Duodenal mucosa (tissue), 2 donors: ENCODE measurements at regions not wholly inside any gene's neighbourhood (a gene's known extent, or its start where the extent isn't known, plus 50 kb on each side); places are given as distances from the start of the nearest gene placed in this dataset.

Experiments
- H3K27ac ChIP-seq: one replicate; pipeline ENCODE4 v1.7.0; 2013; ENCODE audit warnings: low read depth, low read length
- H3K27me3 ChIP-seq, 2 donors: one replicate each; pipeline ENCODE4 v1.7.0; 2013; ENCODE audit warnings: low read length in 2 of 2, control low read depth in 1 of 2; ENCODE audit not compliant: insufficient read depth in 2 of 2, control insufficient read depth in 1 of 2
- H3K36me3 ChIP-seq, 2 donors: one replicate each; pipeline ENCODE4 v1.7.0; 2013; ENCODE audit warnings: low read length in 2 of 2, control low read depth in 1 of 2; ENCODE audit not compliant: insufficient read depth in 2 of 2, control insufficient read depth in 1 of 2
- H3K4me1 ChIP-seq, 2 donors: one replicate each; pipeline ENCODE4 v1.7.0; 2013; ENCODE audit warnings: low read length in 2 of 2, control low read depth in 1 of 2; ENCODE audit not compliant: insufficient read depth in 2 of 2, control insufficient read depth in 1 of 2
- H3K4me3 ChIP-seq, 2 donors: one replicate each; pipeline ENCODE4 v1.7.0; 2013; ENCODE audit warnings: low read length in 2 of 2, low read depth in 1 of 2
- H3K9ac ChIP-seq, 2 donors: one replicate each; pipeline ENCODE4 v1.7.0; 2013; ENCODE audit warnings: low read length in 2 of 2, low read depth in 1 of 2
- H3K9me3 ChIP-seq, 2 donors: one replicate each; pipeline ENCODE4 v1.7.0; 2013; ENCODE audit warnings: low read length in 2 of 2, control low read depth in 1 of 2; ENCODE audit not compliant: control insufficient read depth in 1 of 2

DNA sequence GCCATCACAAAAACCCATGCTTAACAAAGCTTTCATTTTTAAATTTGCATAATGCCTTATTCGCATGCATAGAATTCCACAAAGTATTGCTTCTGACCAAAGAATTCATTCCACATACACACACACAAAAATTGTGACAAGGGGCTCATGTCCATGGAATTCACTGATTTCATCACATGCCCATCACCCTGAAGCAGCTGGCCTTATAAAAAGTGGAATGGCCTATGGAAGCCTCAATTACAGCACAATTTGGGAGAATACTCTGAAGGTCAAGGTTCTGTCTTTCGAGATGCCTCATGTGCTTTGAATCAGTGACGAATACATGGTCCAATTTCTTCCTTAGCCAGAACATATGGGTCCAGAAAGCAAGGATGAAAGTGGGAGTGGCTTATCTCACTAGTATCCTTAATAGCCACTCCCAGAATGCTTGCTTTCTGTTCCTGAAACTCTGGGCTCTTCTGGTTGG, 165.7 kb downstream of the KDR start:
- Histone ChIP-seq H3K4me3 (no peak overlapping the region), H3K27ac (no peak overlapping the region), H3K9ac (no peak overlapping the region), H3K4me1 (no peaks in the 10 kb centered on the region), H3K36me3 (no peaks in the 10 kb centered on the region), H3K9me3 (no peaks in the 10 kb centered on the region), H3K27me3 (no peaks in the 10 kb centered on the region)

DNA sequence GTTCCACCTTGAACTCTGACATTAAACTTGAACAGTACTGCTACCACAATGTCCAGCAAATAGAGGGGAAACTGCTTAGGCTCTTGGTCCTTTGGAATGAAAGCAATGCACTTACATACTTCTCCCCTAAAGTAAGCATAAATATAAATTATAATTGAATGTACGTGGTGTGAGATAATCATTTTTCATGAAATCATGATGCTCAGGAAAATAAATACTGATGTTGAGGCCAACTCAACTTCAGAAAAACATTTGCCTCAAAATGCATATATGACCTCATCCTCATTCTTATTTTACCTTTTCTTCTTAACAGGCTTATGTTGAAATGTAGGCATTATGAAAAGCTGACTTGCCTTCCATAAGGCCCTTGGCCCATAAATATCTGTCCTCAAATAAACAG, 166.3 kb downstream of the KDR start:
- Histone ChIP-seq H3K4me3 (no peak overlapping the region), H3K27me3 (no peaks in the 10 kb centered on the region), H3K4me1 (no peaks in the 10 kb centered on the region), H3K9me3 (no peaks in the 10 kb centered on the region), H3K36me3 (no peaks in the 10 kb centered on the region), H3K9ac (no peak overlapping the region), H3K27ac (no peak overlapping the region)

DNA sequence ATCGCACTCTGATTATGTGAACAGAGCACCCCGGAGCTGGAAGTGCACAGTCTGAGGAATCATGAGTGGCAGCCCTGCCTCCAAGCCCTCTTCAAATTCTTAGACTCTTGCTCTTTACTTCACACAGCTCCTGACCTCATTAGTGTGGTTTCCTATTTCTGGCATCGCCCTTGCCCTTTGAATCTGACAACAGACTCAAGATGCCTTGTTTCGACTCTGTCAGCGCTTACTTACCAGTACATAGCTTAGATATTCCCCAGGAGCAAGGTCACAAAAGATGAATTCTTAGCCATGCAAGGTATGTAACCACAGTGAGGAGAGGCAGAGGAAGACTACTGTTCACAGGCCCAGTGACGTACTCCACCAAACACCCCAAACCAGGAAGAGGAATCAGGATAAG, 167.2 kb downstream of the KDR start:
- Histone ChIP-seq H3K36me3 (no peaks in the 10 kb centered on the region), H3K9ac (no peak overlapping the region), H3K27me3 (no peaks in the 10 kb centered on the region), H3K9me3 (no peaks in the 10 kb centered on the region), H3K4me3 (no peak overlapping the region), H3K27ac (no peak overlapping the region), H3K4me1 (no peaks in the 10 kb centered on the region)

DNA sequence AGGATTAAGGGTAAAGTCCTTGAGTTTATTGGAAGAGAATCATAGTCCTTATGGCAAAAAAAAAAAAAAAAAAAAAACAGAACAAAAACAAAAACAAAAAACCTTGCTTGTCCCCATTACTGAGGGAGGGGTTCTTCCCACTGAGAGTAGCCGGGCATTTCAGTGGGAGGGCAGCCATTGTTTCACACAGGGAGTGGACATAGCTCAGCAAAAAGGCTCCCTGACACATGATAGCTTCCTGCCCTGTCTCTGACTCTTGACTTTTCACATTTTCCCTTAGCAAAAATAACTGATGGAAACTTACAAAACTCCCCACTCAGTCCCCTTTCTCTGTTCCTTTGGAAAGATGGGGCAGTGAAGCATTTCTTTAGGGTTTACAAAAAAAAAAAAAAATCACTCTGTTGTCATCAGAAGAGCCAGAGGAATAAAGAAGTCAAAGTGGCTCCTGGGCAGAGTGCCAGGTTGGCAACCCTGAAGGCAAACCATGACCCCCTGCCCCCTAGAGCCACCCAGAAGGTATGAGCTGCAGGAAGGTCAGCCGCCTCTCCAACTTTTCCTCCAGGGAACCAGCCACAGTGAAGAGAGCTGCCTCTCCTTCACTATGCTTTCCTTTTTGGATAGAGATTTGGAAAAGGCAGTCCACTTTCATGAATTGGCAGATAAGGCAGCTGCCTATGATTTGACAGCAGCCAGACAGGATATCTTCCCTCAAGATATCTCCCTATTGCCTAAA, 170.6 kb downstream of the KDR start:
- Histone ChIP-seq H3K4me3 (no peak overlapping the region), H3K9me3 (no peaks in the 10 kb centered on the region), H3K36me3 (no peaks in the 10 kb centered on the region), H3K27me3 (no peaks in the 10 kb centered on the region), H3K4me1 (no peaks in the 10 kb centered on the region), H3K27ac (no peak overlapping the region), H3K9ac (no peak overlapping the region)

DNA sequence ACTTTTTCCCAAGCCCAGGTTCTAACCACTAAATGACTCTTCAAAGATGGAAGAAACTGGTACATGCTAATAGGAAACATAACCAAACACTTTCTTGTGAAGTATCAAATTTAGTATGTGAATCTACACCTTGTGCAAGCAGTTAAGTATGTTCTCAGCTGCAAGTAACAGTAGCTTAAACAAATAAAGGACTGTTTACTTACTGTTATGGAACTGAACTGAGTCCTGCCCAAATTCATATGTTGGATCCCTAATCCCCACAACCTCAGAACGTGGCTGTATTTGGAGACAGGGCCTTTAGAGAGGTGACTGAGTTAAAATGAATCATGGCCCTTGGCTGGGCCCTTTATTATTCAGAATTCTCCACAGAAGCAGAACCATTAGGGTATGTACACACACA, 178.7 kb downstream of the KDR start:
- H3K9me3 ChIP-seq: no peaks in the 10 kb centered on the region
- no peak overlapping the region for H3K4me3 ChIP-seq
- no peak overlapping the region for H3K27ac ChIP-seq
- H3K36me3 ChIP-seq: no peaks in the 10 kb centered on the region
- H3K27me3 ChIP-seq: no peaks in the 10 kb centered on the region
- H3K9ac ChIP-seq: no peak overlapping the region
- H3K4me1 ChIP-seq: no peaks in the 10 kb centered on the region

DNA sequence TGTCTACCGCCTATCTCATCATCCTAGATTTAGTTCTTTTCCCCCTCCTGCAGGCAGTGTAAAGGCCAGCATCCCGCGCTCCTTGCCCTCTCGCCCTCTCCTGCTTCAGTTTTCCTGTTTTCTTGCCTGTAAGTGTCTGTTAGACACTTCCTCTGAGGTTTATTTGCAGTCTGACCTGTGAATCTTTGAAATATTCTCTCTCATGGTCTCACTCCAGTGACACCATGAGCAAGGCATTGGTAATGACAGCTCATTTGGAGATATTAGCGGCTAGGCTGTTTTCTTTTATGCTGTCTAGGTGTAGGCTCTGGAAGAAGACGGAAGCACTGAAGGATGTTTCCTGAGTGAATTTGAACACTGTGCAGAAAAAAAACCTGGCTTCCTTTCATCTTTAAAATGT, 179.6 kb downstream of the KDR start:
- no peak overlapping the region for H3K27ac ChIP-seq
- no peaks in the 10 kb centered on the region for H3K9me3 ChIP-seq
- H3K36me3 ChIP-seq: no peaks in the 10 kb centered on the region
- no peak overlapping the region for H3K9ac ChIP-seq
- peaks cover 0 to 4% of the 10 kb centered on the region in 2 donors for H3K4me1 ChIP-seq
- H3K27me3 ChIP-seq: no peaks in the 10 kb centered on the region
- H3K4me3 ChIP-seq: no peak overlapping the region

DNA sequence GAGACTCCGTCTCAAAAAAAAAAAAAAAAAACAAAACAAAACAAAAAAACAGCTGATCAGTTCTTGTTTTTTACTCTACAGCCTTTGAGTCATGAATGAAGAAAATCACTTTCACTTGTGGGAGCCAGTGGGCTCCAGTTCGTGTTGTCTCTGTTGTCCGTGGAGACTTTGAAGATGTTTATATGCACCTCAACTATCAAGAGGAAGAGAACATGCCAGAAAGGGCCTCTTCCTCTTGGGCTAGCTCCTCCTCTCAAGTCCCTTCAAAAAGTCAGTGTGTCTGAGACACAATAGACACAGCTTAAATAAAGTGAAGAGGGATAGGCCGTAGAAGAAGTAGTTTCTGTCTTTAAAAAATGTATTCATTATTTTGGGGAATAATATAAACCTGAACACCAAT, 182.7 kb downstream of the KDR start:
- no peaks in the 10 kb centered on the region for H3K27me3 ChIP-seq
- no peaks in the 10 kb centered on the region for H3K9me3 ChIP-seq
- no peak overlapping the region for H3K27ac ChIP-seq
- H3K36me3 ChIP-seq: no peaks in the 10 kb centered on the region
- H3K9ac ChIP-seq: no peak overlapping the region
- no peak overlapping the region for H3K4me3 ChIP-seq
- peaks cover 0 to 4% of the 10 kb centered on the region in 2 donors for H3K4me1 ChIP-seq

DNA sequence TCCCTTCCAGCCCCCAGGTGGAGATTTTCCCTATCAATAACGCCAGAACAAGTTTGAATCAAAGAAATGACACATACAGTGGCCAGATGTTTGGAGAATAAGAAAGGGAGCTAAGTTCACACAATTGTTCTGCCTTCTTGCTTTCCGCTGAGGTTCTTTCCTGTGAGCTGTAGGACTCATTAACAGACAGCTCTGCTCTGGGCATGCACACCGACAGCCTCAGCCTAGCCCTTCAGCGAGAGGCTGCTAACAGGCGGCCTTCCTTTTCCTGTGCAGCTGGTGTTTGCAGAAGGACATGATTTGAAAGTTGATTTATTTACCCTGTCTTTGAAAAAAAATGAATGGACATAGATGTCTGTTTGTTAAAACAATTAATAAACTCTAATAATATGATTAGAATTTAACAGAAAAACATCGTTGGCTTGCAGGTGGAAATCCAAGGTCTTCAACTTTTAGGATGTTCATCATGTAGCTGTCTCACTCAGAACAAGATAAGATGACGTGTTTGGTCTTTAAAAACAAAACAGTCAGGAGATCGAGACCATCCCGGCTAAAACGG, 183.3 kb downstream of the KDR start:
- H3K9me3 ChIP-seq: no peaks in the 10 kb centered on the region
- no peak overlapping the region for H3K27ac ChIP-seq
- H3K27me3 ChIP-seq: no peaks in the 10 kb centered on the region
- peak overlapping the region in 1 of 2 donors; percentile 34 for H3K4me3 ChIP-seq
- no peaks in the 10 kb centered on the region for H3K36me3 ChIP-seq
- H3K4me1 ChIP-seq: peaks cover 0 to 4% of the 10 kb centered on the region in 2 donors
- no peak overlapping the region for H3K9ac ChIP-seq

DNA sequence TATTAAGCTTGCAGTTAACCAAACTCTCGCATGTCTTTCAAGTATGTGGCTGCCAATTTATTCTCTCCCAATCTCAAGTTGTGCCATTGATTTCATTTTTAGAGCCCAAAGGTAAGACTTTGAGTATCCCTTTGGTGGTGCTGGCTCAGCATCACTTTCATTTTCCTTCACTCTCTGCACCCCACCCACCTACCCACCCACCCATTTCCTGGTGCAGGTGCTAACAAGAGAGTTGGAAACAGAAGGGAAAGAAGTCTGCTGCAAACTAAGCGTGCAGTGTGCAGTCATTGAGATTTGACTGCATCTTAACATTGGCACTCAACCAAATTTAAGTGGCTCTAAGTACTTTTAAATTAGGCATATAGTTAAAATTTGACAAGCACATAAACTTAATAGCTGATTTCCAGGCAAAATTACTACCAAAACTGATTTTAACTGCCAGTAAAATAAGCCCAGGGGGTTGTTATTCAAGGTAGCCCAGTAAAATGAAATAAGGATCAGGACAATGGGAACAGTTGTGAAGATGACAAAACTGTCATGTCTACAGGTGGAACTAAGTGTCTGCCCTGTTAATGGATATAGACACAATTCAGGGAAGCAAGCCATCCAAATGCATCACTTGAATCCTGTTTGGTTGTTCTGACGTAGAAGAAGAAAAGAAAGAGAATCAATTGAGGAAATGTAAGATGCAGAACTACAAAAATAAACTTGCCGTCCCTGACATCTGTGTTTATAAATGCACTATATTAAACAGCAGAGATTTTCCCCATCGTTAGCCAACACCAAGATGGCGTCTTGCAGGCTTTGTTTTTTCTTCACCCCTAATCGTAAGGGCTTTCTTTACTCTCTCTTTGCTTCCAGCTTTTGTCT, 184.2 kb downstream of the KDR start:
- Histone ChIP-seq H3K27me3 (no peaks in the 10 kb centered on the region), H3K9ac (no peak overlapping the region), H3K27ac (no peak overlapping the region), H3K9me3 (no peaks in the 10 kb centered on the region), H3K4me3 (no peak overlapping the region), H3K36me3 (no peaks in the 10 kb centered on the region), H3K4me1 (peaks cover 0 to 4% of the 10 kb centered on the region in 2 donors)

DNA sequence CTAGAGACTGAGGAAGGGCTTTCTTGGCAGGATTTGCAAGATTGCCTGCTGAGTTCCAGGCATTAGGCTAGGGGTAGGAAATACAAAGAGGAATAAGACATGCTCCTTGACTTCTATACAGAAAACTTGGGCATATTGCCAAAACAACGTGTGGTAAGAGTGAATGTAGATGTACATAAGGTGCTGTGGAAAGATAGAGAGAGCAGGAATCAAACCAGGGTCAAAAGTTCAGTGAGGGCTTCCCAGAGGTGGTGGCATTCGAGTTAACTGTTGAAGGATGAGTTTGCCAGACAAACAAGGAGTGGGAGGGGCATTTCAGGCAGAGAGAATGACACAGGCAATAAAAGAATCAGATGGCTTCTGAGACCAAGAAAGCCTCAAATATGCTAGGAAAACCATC, 187.9 kb downstream of the KDR start:
- Histone ChIP-seq H3K4me1 (peaks cover 0 to 4% of the 10 kb centered on the region in 2 donors), H3K9ac (no peak overlapping the region), H3K9me3 (no peaks in the 10 kb centered on the region), H3K4me3 (no peak overlapping the region), H3K27ac (no peak overlapping the region), H3K27me3 (no peaks in the 10 kb centered on the region), H3K36me3 (no peaks in the 10 kb centered on the region)
